ENCODE measurements at regions not wholly inside any gene's neighbourhood (a gene's known extent, or its start where the extent isn't known, plus 50 kb on each side); places are given as distances from the start of the nearest gene placed in this dataset.

DNA sequence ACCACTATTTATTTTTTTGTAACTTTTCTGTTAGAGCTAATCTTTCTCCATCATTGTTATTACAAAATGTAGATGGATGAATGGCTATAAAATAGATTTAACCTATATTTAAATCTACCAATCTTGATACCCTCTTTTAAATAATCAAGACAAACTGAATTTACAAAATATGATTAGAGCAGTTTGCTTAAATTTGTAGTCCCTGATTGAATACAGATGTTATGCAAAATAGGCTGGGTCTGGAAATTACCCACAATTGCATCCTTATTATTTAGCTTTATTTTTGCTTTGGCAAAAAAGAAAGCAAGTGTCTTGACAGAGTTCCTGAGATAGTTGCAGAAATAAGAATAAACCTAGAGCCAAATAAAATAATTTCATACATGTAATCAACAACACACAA lies 352.8 kb downstream of the KLF12 start:
- DNase-seq (ENCODE audit: low read depth, low spot score) (no peak), ATAC-seq (no peak)
- no peak overlapping the region for H3K4me2 ChIP-seq (ENCODE audit: low read length)
- no peaks in the 10 kb centered on the region for H3K79me2 ChIP-seq (ENCODE audit: insufficient read depth, low read length)
- RAD21 ChIA-PET (ENCODE audit: low non-redundant PET in 1 of 2, low total read pairs in 2 of 2, uncharacterized antibody in 2 of 2, unreplicated experiment in 2 of 2), result no interaction called here
- H3K9me3 ChIP-seq (ENCODE audit: control insufficient read depth in 1 of 2, insufficient read depth in 1 of 2, low read depth in 1 of 2, low read length in 2 of 2), result no peaks in the 10 kb centered on the region
- H4K20me1 ChIP-seq (ENCODE audit: insufficient read depth), result no peaks in the 10 kb centered on the region
- no peaks in the 10 kb centered on the region for H3K36me3 ChIP-seq (ENCODE audit: control insufficient read depth in 1 of 2, insufficient read depth in 2 of 2, low read length in 2 of 2)
- no peaks in the 10 kb centered on the region for H3K4me1 ChIP-seq (ENCODE audit: control insufficient read depth in 1 of 2, insufficient read depth in 2 of 2, low read length in 2 of 2)
- TF ChIP-seq, protein P1, sequence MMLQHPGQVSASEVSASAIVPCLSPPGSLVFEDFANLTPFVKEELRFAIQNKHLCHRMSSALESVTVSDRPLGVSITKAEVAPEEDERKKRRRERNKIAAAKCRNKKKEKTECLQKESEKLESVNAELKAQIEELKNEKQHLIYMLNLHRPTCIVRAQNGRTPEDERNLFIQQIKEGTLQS (IDR thresholded peaks at IDR 0.05), result no peak
- TF ChIP-seq SRF (IDR thresholded peaks at IDR 0.05; ENCODE audit: low read depth), result no peak
- TF ChIP-seq, protein P2, sequence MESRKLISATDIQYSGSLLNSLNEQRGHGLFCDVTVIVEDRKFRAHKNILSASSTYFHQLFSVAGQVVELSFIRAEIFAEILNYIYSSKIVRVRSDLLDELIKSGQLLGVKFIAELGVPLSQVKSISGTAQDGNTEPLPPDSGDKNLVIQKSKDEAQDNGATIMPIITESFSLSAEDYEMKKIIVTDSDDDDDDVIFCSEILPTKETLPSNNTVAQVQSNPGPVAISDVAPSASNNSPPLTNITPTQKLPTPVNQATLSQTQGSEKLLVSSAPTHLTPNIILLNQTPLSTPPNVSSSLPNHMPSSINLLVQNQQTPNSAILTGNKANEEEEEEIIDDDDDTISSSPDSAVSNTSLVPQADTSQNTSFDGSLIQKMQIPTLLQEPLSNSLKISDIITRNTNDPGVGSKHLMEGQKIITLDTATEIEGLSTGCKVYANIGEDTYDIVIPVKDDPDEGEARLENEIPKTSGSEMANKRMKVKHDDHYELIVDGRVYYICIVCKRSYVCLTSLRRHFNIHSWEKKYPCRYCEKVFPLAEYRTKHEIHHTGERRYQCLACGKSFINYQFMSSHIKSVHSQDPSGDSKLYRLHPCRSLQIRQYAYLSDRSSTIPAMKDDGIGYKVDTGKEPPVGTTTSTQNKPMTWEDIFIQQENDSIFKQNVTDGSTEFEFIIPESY (IDR thresholded peaks at IDR 0.05; ENCODE audit: extremely low read depth, insufficient replicate concordance, low read length), result no peak
- TF ChIP-seq, protein P3, sequence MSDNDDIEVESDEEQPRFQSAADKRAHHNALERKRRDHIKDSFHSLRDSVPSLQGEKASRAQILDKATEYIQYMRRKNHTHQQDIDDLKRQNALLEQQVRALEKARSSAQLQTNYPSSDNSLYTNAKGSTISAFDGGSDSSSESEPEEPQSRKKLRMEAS (IDR thresholded peaks at IDR 0.05), result no peak
- no peak for TF ChIP-seq ELF1 (IDR thresholded peaks at IDR 0.05; ENCODE audit: borderline replicate concordance, low read depth)
- TF ChIP-seq JUND (IDR thresholded peaks at IDR 0.05), result no peak
- no peak for TF ChIP-seq CEBPB (IDR thresholded peaks at IDR 0.05; ENCODE audit: low read depth)
- no peak for TF ChIP-seq TCF7L2 (IDR thresholded peaks at IDR 0.05; ENCODE audit: borderline replicate concordance, extremely low read depth, insufficient read depth, insufficient read length)
- no peak for TF ChIP-seq EZH2phosphoT487 (IDR thresholded peaks at IDR 0.05; ENCODE audit: borderline replicate concordance)
- TF ChIP-seq ZNF274 (IDR thresholded peaks at IDR 0.05; ENCODE audit: low read depth, low read length), result no peak
- TF ChIP-seq EGR1 (IDR thresholded peaks at IDR 0.05; ENCODE audit: low read depth), result no peak
- TF ChIP-seq ZFX (IDR thresholded peaks at IDR 0.05), result no peak
- no peak for TF ChIP-seq YY1 (IDR thresholded peaks at IDR 0.05; ENCODE audit: extremely low read depth, insufficient replicate concordance, low read depth, low read length)
- no peak for TF ChIP-seq RAD21 (IDR thresholded peaks at IDR 0.05; ENCODE audit: low read depth)
- TF ChIP-seq CBX3 (IDR thresholded peaks at IDR 0.05; ENCODE audit: low read depth), result no peak
- no TSS peak for BruUV-seq (replicated peaks)
- H3K9me2 ChIP-seq (ENCODE audit: insufficient read depth), result no peaks in the 10 kb centered on the region
- no peak overlapping the region for H3K9ac ChIP-seq (ENCODE audit: low read length)
- CTCF ChIA-PET, result interaction anchor here (0.6 kb wide), 1 partner anchor 35 kb away, joined by 3 read pairs; no protein-coding TSS in a partner anchor
- no peaks in the 10 kb centered on the region for H3K27me3 ChIP-seq (ENCODE audit: insufficient read depth, low read length)
- H3K27ac ChIP-seq (ENCODE audit: low read depth, low read length), result no peak overlapping the region
- POLR2A ChIA-PET, result no interaction called here
- intact Hi-C loops (cut with micrococcal nuclease), result no loop called here
- H3K4me3 ChIP-seq (replicated peaks in 1 of 2; ENCODE audit: low read depth in 1 of 2, low read length in 2 of 2), result no peak overlapping the region
- no peak overlapping the region for H2AFZ ChIP-seq (ENCODE audit: low read depth, low read length, poor library complexity, severe bottlenecking)

All from HCT116 (cell line).